ENCODE measurements at regions not wholly inside any gene's neighbourhood (a gene's known extent, or its start where the extent isn't known, plus 50 kb on each side); places are given as distances from the start of the nearest gene placed in this dataset.

DNA sequence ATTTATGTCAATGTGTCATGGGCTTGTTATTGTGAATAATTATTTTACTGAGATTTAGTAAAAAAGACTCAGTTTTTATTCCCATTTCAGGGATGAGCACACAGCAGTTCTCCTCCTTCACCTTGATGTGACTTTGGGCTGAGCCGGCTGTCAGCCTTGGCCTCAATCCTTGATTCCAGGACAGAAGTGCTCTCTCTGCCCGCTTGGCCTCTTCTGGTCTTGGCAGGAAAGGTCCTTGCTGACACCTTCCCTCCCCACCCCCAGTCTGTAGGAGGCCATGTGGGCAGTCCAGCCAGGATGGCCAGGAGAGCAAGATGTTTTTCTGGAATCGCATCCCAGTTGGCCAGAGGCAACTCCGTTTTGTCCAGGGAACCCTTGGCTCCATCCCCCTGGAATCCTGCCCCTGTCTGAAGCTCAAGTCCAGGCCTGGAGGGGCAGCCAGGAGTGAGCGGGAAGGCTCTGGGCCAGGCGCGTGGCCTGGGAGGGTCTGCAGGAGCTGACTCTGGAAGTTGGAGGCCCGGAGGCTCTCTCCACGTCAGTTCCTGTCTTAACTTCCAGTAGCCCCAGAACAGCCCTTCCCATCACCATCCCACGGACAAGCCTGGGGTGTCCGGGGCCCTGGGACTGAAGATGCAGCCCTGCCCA lies 100.9 kb downstream of the PDGFA start:
- in situ Hi-C loops (cut with MboI; ENCODE audit: low pct_ligation_motif_present in 1 of 4, low pct_unique_long_range_greater_than_20kb in 1 of 4, low sequenced_read_pairs in 3 of 4) (no loop called here), intact Hi-C loops (cut with DNase I; ENCODE audit: low total_unique reads) (loop anchor here (5.0 to 10.0 kb wide), 2 partner anchors 64 to 251 kb away; no protein-coding TSS in a partner anchor)
- 77% methylated on average over 10 of the region's 11 CpGs; no CpG with 5 or more reads in 1 of the 2 donors for WGBS, 2 donors (ENCODE audit: low coverage in 1 of 2)
- peaks cover 0 to 3% of the 10 kb centered on the region in 2 donors for H3K9me3 ChIP-seq
- no peak overlapping the region for H3K27ac ChIP-seq
- no peaks in the 10 kb centered on the region for H3K36me3 ChIP-seq
- no peak overlapping the region for H3K4me3 ChIP-seq
- TF ChIP-seq EP300 (IDR thresholded peaks at IDR 0.05; ENCODE audit: low read depth) (no peak), POLR2AphosphoS5 (IDR thresholded peaks at IDR 0.05) (no peak), POLR2A (IDR thresholded peaks at IDR 0.05) (no peak)
- TF ChIP-seq, protein P1, sequence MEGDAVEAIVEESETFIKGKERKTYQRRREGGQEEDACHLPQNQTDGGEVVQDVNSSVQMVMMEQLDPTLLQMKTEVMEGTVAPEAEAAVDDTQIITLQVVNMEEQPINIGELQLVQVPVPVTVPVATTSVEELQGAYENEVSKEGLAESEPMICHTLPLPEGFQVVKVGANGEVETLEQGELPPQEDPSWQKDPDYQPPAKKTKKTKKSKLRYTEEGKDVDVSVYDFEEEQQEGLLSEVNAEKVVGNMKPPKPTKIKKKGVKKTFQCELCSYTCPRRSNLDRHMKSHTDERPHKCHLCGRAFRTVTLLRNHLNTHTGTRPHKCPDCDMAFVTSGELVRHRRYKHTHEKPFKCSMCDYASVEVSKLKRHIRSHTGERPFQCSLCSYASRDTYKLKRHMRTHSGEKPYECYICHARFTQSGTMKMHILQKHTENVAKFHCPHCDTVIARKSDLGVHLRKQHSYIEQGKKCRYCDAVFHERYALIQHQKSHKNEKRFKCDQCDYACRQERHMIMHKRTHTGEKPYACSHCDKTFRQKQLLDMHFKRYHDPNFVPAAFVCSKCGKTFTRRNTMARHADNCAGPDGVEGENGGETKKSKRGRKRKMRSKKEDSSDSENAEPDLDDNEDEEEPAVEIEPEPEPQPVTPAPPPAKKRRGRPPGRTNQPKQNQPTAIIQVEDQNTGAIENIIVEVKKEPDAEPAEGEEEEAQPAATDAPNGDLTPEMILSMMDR (IDR thresholded peaks at IDR 0.05), result no peak
- H3K4me1 ChIP-seq, result no peaks in the 10 kb centered on the region
- H3K27me3 ChIP-seq, result no peaks in the 10 kb centered on the region
- DNase-seq, result no peak

DNA sequence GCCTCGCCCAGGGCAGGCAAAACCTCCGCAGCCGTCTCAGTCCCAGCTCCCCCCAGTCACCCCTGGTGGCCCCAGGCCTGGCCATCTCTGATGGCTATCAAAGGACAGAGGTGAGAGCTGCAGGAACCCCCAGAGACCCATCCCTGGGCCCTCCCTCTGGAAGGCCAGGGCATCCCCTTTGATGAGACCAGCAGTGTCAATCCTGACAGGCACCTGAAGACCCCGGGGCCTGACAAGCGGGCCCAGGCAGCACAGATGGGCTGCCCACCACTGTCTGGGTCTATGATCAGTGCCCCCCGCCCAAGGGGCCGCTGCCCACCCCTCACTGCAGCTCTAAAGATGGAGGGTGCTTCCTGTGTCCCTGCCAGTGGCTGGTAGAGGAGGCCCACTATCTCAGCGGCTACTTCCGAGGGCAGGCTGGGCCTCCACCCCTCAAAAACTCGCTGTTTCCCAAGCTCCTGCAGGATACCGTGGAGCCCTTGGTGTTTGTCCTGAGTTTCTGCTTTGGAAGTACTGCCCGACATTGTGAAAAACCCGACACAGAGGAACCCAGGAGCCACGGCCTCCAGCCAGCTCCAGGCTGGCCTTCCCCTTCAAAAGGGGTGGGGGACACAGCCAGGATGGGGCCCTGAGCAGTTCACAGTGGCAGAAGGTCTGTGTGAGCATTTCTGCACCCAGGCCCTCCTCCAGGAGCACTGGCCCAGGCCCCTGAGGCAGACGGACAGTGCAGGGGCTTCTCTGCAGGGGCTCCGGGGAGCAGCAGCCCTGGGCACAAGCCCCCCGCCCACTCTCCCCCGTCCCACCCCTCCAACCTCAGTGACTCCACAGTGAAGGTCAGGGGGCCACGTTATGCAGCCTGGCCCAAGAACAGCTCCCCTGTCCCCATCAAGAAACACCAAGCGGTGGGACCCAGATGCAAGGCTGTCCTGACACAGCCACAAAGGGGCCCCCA lies 99.2 kb downstream of the PDGFA start:
- peaks cover 0 to 3% of the 10 kb centered on the region in 2 donors for H3K9me3 ChIP-seq
- H3K4me1 ChIP-seq, result no peaks in the 10 kb centered on the region
- H3K27me3 ChIP-seq, result no peaks in the 10 kb centered on the region
- H3K4me3 ChIP-seq, result no peak overlapping the region
- TF ChIP-seq POLR2AphosphoS5 (IDR thresholded peaks at IDR 0.05), result no peak
- no peak for TF ChIP-seq EP300 (IDR thresholded peaks at IDR 0.05; ENCODE audit: low read depth)
- TF ChIP-seq, protein P1 (IDR thresholded peaks at IDR 0.05), result no peak
- no peak for TF ChIP-seq POLR2A (IDR thresholded peaks at IDR 0.05)
- WGBS, 2 donors (ENCODE audit: low coverage in 1 of 2), result 81% methylated on average over 13 of the region's 20 CpGs; no CpG with 5 or more reads in 1 of the 2 donors
- no peak overlapping the region for H3K27ac ChIP-seq
- in situ Hi-C loops (cut with MboI; ENCODE audit: low pct_ligation_motif_present in 1 of 4, low pct_unique_long_range_greater_than_20kb in 1 of 4, low sequenced_read_pairs in 3 of 4), result no loop called here
- intact Hi-C loops (cut with DNase I; ENCODE audit: low total_unique reads), result no loop called here
- DNase-seq, result no peak
- no peaks in the 10 kb centered on the region for H3K36me3 ChIP-seq

DNA sequence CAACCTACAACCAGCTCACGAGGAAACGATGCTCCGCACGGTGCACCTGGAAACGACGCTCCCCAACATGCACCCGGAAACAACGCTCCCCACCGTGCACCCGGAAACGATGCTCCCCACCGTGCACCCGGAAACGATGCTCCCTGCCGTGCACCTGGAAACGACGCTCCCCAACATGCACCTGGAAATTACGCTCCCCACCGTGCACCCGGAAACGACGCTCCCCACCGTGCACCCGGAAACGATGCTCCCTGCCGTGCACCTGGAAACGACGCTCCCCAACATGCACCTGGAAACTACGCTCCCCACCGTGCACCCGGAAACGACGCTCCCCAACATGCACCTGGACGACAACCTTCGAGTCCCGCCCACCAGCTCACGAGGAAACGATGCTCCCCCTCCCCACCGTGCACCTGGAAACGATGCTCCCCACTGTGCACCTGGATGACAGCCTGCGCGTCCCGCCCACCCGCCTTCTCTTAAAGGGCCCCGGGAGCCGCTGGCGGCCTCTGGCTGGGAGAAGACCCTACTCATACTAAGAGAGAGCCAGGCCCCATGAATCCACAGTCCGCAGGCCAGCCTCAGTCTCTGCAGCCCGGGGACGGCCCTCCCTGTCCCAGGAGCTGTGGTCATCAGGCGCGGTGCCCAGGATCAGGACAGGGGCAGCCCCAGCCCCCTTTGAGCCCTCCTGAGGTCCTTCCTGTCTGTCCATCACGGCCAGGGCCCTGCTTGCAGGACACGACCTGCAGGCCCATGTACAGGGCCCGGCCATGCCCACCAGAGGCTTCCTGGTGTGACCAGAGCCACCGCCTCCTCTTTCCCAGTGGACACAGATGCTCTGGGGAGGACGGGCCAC lies 98.3 kb downstream of the PDGFA start:
- H3K27ac ChIP-seq, result no peak overlapping the region
- WGBS, 2 donors (ENCODE audit: low coverage in 1 of 2), result 73% methylated on average over 57 of the region's 57 CpGs; no CpG with 5 or more reads in 1 of the 2 donors
- H3K36me3 ChIP-seq, result no peaks in the 10 kb centered on the region
- H3K4me1 ChIP-seq, result no peaks in the 10 kb centered on the region
- peaks cover 0 to 3% of the 10 kb centered on the region in 2 donors for H3K9me3 ChIP-seq
- DNase-seq, result no peak
- no peaks in the 10 kb centered on the region for H3K27me3 ChIP-seq
- H3K4me3 ChIP-seq, result no peak overlapping the region
- intact Hi-C loops (cut with DNase I; ENCODE audit: low total_unique reads) (no loop called here), in situ Hi-C loops (cut with MboI; ENCODE audit: low pct_ligation_motif_present in 1 of 4, low pct_unique_long_range_greater_than_20kb in 1 of 4, low sequenced_read_pairs in 3 of 4) (no loop called here)
- TF ChIP-seq, protein P1 (IDR thresholded peaks at IDR 0.05), result no peak
- no peak for TF ChIP-seq EP300 (IDR thresholded peaks at IDR 0.05; ENCODE audit: low read depth)
- no peak for TF ChIP-seq POLR2AphosphoS5 (IDR thresholded peaks at IDR 0.05)
- TF ChIP-seq POLR2A (IDR thresholded peaks at IDR 0.05), result no peak

All from transverse colon (tissue), 4 donors.